HG03565 (cell line): ENCODE measurements at regions not wholly inside any gene's neighbourhood (a gene's known extent, or its start where the extent isn't known, plus 50 kb on each side); places are given as distances from the start of the nearest gene placed in this dataset.
A peak's percentile ranks its signal among the peaks of the same experiment; 100 is the strongest.
"Not testable (repeated sequence)": the region's sequence is repeated elsewhere in the genome, so short reads cannot be mapped to it uniquely, and the experiment has no call there.

Experiments
- ATAC-seq: cut with Tn5 transposase; IDR thresholded peaks from one replicate; pipeline ENCODE4 v1.9.1; 2021; ENCODE audit warnings: mild to moderate bottlenecking, moderate library complexity; ENCODE audit not compliant: unreplicated experiment

DNA sequence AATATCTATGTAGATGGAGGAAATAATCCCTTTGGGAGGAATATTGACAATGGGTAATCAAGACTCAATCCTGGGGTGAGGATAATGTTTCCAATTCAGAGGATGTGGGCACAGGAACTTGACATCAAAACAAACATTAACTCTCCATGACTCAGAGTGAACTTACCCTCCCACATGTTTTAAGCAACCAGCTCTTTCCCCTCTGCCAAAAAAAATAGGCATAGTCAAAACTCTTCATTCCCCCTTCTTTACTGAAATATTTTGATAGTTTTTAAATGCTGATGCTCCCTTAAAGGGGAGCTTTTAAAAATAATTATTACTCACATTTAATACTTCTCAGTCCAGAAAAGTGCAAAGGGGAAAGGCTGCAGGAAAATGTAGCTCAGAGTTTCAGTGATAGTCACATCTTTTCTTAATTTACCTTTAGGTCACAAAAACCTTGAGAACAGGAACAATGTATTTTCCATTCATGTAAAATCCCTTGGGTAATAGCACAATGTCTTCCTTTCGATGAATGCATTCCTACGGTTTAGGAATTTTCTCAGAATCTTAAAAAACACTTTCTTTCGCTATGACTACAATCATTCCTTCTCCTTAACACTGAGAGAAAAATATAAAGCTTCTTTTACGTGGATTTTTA lies 298.4 kb upstream of the GRAMD2B start:
- no peak for ATAC-seq

DNA sequence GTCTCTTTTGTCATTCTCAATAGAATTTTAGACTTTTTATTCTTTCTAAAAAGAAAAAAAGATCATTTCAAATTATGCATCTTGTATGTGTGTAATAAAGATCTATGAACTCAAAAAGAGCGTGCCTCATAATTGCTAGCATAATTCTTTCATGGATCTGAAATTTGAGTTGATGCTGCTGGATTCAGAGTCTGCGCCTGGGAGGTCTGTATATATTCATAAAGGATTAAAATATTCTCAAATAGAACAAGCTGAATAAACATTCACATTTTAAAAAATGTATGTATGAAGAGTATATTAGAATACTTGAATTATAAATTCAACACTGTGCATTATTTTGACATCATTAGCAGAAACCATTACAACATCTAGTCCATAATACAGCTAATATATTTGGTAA lies 297.8 kb upstream of the GRAMD2B start:
- no peak for ATAC-seq

DNA sequence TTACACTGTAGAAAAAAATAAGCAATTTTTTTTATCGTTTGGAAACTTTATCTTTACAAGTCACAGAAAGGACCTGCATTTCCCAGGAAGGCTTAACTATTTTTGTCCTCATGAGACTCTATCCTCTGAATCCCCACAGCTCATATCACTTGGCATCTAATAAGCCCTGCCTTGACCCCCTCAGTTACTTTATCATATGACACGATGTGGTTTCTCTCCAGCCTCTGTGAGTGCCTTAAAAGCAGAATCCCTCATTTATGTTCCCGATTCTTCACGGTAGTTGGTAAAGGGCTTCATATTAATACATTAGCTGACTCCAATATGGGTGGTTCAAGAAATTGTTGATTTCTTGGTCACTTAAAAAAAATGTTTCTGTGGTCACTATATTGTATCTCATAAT lies 296.6 kb upstream of the GRAMD2B start:
- ATAC-seq = no peak

DNA sequence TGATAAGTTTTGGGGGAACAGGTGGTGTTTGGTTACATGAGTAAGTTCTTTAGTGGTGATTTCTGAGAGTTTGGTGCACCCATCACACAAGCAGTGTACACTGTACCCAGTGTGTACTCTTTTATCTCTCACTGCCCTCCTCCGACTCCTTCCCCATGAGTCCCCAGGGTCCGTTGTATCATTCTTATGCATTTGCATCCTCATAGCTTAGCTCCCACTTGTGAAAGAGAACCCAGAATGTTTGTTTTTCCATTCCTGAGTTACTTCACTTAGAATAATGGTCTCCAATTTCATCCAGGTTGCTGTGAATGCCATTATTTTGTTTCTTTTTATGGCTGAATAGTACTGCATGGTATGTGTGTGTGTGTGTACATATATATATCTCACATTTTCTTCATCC lies 295.8 kb upstream of the GRAMD2B start:
- ATAC-seq = not testable (repeated sequence)

DNA sequence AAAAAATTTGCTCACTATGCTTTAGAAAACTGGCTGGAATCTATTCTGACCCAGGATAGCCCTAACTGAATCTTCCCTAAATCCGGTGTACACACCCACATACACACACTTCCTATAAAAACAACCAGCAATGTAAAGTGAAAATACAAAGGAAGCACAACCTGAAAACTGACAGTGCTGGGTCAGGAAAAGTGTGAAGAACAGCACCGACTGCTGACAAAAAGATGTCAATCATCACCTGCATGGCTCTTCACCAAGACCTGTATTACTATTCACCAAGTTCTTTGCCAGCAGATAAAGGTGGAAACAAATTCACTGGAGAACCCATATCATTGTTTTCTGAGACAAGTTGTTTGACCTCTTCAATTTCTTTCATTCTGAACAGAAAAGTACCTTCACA lies 293.8 kb upstream of the GRAMD2B start:
- no peak for ATAC-seq

DNA sequence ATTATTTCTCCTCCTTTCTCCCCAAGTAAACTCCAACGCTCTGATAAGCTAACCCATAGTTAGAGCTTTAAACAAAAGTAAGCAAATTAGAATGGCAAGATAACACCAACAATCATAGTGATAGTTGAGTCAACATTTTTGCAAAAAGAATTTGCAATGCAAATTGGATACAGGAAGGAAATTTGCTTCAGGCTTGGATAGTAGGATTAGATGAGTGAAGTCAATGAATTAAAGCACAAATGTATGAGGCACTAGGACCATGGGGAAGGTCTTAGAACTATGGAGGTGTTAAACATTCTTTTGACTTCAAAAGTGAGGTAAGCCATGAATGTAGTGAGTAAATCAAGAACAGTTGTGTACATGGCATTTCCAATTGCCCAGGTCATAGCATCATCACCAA lies 289.8 kb upstream of the GRAMD2B start:
- ATAC-seq = no peak

DNA sequence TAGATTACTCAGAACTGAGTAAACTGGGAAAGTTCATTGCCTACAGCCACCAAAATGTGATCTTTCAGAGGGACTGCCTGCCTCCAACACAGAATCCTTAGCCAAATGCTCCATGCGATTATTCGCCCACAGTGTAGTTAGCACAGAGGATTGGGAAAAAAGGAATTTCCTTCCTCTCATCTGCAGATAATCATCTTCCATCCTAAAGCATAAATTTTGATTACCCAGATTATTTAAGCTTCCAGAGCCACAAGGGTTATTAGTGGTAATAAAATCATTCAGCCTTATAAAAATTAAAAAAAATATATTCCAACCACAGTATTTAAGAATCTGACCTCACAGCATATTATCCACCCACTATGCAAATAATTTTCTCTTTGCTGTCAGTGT lies 285.3 kb upstream of the GRAMD2B start:
- no peak for ATAC-seq

DNA sequence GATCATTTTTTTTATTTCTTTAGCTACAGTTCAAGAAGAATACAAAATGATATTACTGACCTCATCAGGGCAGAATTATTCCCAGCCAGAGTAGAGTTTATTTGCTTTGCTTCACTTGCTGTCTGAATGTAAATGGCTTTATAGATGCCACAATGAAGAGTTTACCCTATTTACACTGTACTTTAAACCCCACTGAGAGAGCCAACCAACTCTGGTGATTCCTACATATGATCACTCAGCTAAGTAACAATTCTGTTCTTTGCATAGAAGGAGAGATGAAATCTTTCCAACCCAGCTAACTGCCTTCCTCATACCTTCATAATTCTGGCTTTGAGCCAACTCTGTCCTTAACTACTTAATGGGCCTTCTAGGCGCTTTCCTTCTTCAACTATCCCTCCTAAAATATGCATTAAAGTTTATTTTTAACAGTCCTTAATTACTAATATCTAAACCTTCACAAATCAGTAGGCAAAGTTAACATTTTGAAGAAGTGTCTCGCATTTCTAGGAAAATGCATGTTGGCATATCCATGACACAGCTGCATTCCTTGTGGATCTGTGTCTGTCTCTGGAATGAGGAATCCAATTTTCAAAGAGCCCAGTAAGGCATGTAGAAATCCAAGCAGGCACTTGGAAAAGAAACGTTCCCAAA lies 284.8 kb upstream of the GRAMD2B start:
- ATAC-seq = no peak

DNA sequence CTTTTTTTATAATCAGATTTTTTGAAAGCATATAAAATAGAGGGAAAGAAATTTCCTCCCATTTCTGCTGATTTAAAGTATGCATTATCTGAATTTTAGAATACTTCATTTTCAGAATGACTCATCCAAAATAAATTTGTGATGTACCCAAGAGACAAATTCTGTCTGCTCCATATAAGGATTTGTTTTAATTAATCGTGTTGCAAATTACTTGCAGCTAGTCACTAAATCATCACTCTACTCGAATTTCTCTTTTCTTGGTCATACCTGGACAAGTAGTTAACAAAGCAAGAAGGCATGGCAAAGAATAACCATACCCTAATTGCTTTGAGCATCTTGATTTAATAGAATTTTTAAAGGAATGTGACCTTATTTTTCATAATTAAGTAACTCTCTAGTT lies 284.1 kb upstream of the GRAMD2B start:
- ATAC-seq = no peak

DNA sequence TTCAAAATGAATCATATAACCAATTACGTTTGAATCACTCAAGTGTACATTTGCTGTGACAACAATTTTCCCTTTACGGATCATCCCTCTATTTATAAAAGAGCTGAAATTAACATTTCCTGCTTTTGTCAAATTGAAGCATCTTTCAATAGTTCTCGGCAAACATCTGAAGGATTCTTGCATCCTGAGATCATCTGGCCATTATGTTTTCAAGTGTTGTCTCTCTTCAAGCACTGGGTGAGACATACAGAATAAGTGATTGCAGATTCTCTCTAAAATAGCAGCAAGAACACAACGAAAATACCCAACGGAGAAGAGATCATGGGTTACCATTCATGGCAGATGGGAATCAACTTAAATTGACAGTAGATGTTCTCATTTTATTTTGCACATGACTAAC lies 283.4 kb upstream of the GRAMD2B start:
- no peak for ATAC-seq

DNA sequence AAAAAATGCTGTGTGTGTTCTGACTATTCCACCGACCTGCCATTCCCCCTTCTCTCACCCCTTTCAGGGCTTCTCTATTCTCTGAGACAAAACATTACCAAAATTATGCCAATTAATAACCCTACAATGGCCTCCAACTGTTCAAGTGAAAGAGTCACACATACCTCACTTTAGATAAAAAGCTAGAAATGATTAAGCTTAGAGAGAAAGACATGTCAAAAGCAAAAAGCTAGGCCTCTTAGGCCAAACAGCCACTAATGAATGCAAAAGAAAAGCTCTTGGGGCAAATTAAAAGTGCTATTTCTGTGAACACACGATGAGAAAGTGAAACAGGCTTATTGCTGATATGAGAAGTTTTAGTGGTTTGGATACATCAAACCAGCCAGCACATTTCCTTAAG lies 279.6 kb upstream of the GRAMD2B start:
- peak; percentile 56 for ATAC-seq

DNA sequence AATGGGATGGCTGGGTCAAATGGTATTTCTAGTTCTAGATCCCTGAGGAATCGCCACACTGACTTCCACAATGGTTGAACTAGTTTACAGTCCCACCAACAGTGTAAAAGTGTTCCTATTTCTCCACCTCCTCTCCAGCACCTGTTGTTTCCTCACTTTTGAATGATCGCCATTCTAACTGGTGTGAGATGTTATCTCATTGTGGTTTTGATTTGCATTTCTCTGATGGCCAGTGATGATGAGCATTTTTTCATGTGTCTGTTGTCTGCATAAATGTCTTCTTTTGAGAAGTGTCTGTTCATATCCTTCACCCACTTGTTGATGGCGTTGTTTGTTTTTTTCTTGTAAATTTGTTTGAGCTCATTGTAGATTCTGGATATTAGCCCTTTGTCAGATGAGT lies 272.9 kb upstream of the GRAMD2B start:
- ATAC-seq = not testable (repeated sequence)

DNA sequence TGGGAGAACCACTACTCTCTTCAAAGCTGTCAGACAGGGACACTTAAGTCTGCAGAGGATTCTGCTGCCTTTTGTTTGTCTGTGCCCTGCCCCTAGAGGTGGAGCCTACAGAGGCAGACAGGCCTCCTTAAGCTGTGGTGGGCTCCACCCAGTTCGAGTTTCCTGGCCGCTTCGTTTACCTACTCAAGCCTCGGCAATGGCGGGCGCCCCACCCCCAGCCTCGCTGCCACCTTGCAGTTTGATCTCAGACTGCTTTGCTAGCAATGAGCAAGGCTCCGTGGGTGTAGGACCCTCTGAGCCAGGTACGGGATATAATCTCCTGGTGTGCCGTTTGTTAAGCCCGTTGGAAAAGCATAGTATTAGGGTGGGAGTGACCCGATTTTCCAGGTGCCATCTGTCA lies 267.9 kb upstream of the GRAMD2B start:
- ATAC-seq = not testable (repeated sequence)

DNA sequence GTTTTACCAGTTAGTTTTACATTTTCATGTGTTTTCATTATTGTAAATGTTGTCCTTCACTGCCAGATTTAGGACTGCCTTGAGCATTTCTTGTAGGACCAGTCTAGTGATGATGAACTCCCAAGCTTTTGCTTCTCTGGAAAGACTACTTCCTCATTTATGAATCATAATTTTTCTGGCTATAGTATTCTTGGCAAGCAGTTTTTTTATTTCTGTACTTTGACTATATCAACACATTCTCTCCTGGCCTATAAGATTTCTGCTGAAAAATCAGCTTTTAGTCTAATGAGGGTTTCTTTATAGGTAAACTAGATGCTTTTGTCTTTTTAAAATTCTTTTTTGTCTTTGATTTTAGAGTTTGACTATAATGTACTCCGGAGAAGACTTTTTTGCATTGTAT lies 256.8 kb upstream of the GRAMD2B start:
- no peak for ATAC-seq

DNA sequence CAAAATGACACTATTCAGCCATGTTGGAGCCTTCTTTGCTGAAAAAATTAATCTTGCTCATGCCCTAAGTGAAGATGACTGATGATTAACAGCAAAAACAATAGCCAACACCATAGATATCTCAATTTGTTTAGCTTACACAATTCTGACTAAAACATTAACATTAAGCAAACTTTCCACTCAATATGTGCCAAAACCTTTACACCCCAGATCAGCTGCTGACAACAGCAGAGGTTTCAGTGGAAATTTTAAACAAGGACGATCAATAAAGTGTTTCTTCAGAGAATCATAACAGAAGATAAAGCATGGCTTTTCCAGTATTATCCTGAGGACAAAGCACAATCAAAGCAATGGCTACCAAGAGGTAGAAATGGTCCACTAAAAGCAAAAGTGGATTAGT lies 254.4 kb upstream of the GRAMD2B start:
- ATAC-seq = no peak

DNA sequence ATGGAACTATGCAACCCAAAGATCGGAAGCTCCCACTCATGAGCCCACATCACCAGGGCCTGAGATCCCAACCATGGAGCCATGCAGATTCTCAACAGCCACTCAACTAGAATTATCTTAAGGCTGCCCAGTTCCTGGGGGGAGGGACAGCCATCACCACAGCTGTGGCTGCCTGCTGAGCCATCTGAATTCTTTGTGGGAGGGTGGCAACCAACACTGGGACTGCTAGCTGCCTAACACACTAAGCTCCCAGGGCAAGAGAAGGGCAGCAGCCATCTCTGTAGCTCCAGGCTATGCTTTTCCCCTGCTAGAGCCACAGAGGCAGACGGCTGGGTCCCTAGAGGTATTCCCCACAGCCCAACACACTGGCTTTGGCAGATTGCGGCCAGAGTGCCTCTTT lies 251.3 kb upstream of the GRAMD2B start:
- no peak for ATAC-seq

DNA sequence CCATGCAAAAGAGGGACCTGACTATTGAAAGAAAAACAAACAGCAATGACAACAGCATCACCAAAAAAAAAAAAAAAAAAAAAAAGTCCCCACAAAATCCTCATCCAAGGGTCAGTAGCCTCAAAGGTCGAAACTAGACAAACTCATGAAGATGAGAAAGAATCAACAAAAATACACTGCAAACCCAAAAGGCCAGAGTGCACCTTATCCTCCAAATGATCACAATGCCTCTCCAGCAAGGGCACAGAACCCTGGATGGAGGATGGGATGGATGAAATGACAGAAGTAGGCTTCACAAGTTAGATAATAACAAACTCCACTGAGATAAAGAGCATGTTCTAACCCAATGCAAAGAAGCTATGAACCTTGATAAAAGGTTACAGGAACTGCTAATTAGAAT lies 250.4 kb upstream of the GRAMD2B start:
- ATAC-seq = no peak

DNA sequence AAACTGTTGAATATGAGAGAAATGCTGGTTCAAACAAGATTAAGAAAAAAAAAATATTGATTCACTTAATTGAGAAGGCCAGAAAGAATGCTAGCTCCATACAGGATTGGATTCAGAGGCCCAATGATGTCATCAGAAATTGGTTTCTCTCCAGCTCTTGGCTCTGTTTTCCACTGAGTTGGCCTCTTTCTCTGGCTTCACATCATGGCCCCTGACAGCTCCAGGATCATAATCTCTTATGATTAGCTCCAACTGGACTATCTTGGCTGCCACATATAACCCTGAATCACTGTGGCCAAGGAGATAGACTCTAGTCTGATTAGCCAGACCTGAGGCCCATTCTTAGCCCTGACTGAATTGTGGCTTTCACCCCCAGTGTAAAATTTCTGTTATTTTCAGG lies 244.7 kb upstream of the GRAMD2B start:
- ATAC-seq = no peak

DNA sequence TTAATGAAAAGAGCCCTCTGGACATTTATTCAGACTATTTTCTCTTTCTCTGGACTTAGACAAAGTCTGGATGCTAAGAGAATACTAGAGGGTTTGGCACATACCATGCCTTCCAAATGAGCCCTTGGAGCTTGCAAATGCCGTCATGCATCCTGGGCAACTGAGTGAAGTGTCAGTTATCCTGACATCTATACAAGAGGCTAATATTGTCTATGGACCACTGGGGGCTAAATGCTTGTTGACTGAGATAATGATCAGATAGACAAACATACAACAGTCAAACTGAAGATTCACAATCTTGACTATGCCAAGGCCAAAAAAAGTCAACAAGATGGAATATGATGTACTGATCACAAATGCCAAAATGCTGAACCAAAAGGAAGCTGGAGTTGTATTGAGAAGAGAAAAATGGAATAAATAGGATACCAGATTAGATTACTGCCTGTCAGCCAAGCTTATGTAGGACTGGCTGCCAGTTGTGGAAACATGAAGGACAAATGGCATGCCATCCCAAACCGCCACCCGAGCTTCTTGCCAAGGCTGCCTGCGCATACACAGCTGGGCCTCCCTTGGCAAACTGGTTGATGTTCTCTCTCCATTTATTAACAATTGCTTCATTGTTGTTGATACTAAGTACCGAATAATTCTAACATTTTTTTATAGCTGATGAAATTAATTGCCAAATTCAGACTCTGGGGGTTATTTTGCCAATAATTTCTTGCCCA lies 240.1 kb upstream of the GRAMD2B start:
- ATAC-seq = no peak

DNA sequence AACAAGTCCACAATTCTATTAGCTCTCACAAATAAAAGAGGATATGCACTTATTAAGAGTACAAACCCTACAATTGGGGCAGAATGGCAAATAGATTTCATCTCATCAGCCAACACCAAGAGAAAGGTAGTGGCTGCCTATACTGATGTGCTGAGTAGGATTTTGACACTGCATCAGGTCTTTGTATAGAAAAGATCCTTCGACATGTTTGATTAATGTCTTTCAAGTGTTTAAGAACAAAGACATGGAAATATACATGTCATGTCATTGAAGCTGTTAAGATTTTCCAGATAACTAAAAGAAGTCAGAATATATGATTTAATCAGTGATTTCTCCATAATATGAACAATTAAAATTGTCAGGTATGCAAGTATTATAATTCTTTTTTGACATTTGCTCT lies 238.7 kb upstream of the GRAMD2B start:
- ATAC-seq = no peak

DNA sequence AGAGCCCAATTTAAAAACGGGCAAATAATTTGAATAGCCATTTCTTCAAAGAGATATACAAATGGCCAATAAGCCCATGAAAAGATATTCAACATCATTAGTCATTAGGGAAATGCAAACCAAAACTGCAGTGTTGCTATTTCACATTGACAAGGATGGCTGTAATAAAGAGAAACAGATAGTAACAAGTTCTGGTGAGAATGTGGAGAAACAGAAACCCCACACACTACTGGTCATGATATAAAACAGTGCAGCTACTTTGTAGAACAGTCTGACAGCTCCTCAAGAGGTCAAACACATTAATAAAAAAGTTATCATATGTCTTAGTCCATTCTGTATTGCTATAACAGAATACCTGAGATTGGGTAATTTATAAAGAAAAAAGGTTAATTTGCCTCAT lies 237.0 kb upstream of the GRAMD2B start:
- ATAC-seq = no peak

DNA sequence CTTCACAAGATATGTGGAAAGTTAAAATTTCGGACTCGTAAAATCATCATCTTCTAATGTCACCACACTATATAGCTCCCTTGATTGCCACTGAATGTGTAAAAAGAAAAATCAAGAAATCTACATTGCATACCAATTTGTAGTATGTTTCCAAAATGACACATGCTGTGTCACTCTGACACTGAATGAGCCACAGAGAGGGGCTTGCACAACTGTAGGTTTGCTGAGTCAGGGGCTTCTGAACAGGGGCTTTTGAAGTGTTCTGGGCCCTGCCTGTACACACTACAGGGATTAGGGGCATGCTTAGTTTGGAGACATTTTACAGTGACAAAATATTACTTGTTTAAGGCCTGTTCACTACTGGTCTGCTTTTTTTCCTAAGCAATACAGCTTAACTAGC lies 234.4 kb upstream of the GRAMD2B start:
- no peak for ATAC-seq
